ENCODE measurements at regions not wholly inside any gene's neighbourhood (a gene's known extent, or its start where the extent isn't known, plus 50 kb on each side); places are given as distances from the start of the nearest gene placed in this dataset.

- H3K27ac ChIP-seq (ENCODE audit: low read depth, low read length): no peak overlapping the region
Observed at GRCh38 chr4:138535316-138535715, 293.2 kb upstream of the SLC7A11 start.

GRCh38 chr4:138522366-138522765, 280.2 kb upstream of the SLC7A11 start:
- Histone ChIP-seq H3K27ac (ENCODE audit: low read depth, low read length) (no peak overlapping the region), H3K27me3 (ENCODE audit: insufficient read depth, low read length) (peaks cover 12% of the 10 kb centered on the region), H3K4me3 (ENCODE audit: low read depth, low read length) (no peak overlapping the region), H3K79me2 (ENCODE audit: control insufficient read depth, insufficient read depth, low read length, unreplicated experiment) (no peaks in the 10 kb centered on the region), H2AFZ (ENCODE audit: low read length, unreplicated experiment) (no peak overlapping the region), H3K36me3 (ENCODE audit: insufficient read depth, low read length) (no peaks in the 10 kb centered on the region), H3K4me1 (ENCODE audit: control insufficient read depth, insufficient read depth, low read length, unreplicated experiment) (no peaks in the 10 kb centered on the region)

More at GRCh38 chr4:138535316-138535715, 293.2 kb upstream of the SLC7A11 start:
- H3K4me1 ChIP-seq (ENCODE audit: control insufficient read depth, insufficient read depth, low read length, unreplicated experiment): no peaks in the 10 kb centered on the region
- H3K27me3 ChIP-seq (ENCODE audit: insufficient read depth, low read length): peaks cover 4% of the 10 kb centered on the region; the same call in 1 of the 2 replicates
- H3K79me2 ChIP-seq (ENCODE audit: control insufficient read depth, insufficient read depth, low read length, unreplicated experiment): no peaks in the 10 kb centered on the region
- H3K4me3 ChIP-seq (ENCODE audit: low read depth, low read length): no peak overlapping the region
- H2AFZ ChIP-seq (ENCODE audit: low read length, unreplicated experiment): no peak overlapping the region
- H3K36me3 ChIP-seq (ENCODE audit: insufficient read depth, low read length): no peaks in the 10 kb centered on the region

DNA sequence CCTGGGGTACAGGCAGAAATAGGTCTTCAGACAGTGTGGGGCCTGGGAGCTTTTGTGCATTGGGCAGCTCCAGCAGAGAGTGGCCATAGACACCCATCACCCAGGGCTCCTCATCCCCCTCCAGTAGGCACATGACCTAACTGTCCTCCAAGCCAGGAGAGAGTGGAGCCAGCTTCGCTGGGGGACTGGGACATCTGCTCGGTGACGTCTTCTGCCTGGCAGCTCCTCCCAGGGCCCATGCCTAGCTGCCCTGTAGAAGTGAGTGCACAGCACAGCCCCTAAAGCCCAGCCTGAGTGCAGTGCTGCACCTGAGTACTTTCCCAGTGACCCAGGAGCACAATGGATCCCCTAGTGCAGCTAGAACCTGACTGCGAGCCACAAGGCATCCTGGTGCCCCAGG, 279.7 kb upstream of the SLC7A11 start:
- H3K36me3 ChIP-seq (ENCODE audit: insufficient read depth, low read length): no peaks in the 10 kb centered on the region
- H2AFZ ChIP-seq (ENCODE audit: low read length, unreplicated experiment): no peak overlapping the region
- peaks cover 12% of the 10 kb centered on the region for H3K27me3 ChIP-seq (ENCODE audit: insufficient read depth, low read length)
- no peak overlapping the region for H3K4me3 ChIP-seq (ENCODE audit: low read depth, low read length)
- H3K79me2 ChIP-seq (ENCODE audit: control insufficient read depth, insufficient read depth, low read length, unreplicated experiment): no peaks in the 10 kb centered on the region
- H3K27ac ChIP-seq (ENCODE audit: low read depth, low read length): no peak overlapping the region
- H3K4me1 ChIP-seq (ENCODE audit: control insufficient read depth, insufficient read depth, low read length, unreplicated experiment): no peaks in the 10 kb centered on the region

DNA sequence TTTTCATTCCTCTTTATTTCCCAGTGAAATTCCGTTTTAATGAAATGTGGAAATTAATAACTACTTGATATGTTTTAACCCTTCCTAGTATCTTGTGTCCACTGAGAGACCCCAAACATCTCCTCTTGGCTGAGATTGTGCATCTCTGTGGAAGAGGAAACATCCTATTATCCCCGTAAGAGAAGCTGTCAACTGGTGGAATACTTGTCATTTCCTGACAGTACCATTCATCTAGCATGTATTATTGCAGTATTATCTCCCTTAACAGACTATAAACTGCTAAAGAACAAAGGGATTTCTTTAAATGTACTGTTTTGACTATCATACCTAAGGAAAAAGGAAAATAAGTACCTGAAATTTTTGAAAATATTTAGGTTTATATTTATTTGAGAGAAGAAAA, 277.3 kb upstream of the SLC7A11 start:
- no peak overlapping the region for H3K27ac ChIP-seq (ENCODE audit: low read depth, low read length)
- H3K36me3 ChIP-seq (ENCODE audit: insufficient read depth, low read length): no peaks in the 10 kb centered on the region
- H3K27me3 ChIP-seq (ENCODE audit: insufficient read depth, low read length): peaks cover 10% of the 10 kb centered on the region
- no peak overlapping the region for H2AFZ ChIP-seq (ENCODE audit: low read length, unreplicated experiment)
- H3K4me3 ChIP-seq (ENCODE audit: low read depth, low read length): no peak overlapping the region
- H3K4me1 ChIP-seq (ENCODE audit: control insufficient read depth, insufficient read depth, low read length, unreplicated experiment): no peaks in the 10 kb centered on the region
- no peaks in the 10 kb centered on the region for H3K79me2 ChIP-seq (ENCODE audit: control insufficient read depth, insufficient read depth, low read length, unreplicated experiment)

DNA sequence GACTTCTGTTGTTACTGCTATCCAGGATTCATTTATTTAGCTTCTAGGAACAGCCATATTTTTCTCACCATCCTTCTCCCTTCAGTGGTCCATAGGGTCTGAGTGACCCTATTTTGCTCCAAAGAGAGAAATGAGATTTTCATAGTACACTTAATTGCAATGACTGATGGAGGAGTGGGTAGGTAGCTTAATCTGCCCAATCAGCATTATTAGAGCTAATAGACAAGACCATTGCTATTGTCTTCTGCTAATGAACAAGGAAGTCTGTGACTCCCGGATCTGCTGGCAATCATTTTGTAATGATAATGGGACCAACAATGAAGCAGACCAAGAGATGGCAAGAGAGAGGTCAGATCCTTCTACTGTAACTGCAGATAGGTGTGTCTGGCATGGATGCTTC, 271.4 kb upstream of the SLC7A11 start:
- Histone ChIP-seq H3K4me1 (ENCODE audit: control insufficient read depth, insufficient read depth, low read length, unreplicated experiment) (no peaks in the 10 kb centered on the region), H3K27ac (ENCODE audit: low read depth, low read length) (no peak overlapping the region), H3K36me3 (ENCODE audit: insufficient read depth, low read length) (no peaks in the 10 kb centered on the region), H3K79me2 (ENCODE audit: control insufficient read depth, insufficient read depth, low read length, unreplicated experiment) (no peaks in the 10 kb centered on the region), H2AFZ (ENCODE audit: low read length, unreplicated experiment) (no peak overlapping the region), H3K27me3 (ENCODE audit: insufficient read depth, low read length) (no peaks in the 10 kb centered on the region), H3K4me3 (ENCODE audit: low read depth, low read length) (no peak overlapping the region)

DNA sequence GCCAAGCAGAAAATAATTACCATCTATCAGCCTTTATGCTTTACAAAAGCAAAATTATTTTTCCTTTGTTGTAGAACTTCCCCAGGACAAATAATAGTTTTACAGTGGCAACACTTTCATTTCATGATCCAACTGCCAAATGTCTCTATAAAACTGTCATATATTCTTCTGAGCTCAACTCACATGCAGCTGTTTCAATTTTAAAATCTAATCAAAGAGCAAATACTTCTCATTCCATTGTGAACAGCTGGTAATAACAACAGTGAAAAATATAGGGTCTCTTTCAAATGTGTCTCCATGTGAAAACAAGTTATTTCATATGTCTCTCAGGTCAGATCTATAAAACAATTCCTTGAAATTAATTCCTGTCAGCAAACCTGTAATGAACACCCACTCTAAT, 270.6 kb upstream of the SLC7A11 start:
- no peak overlapping the region for H2AFZ ChIP-seq (ENCODE audit: low read length, unreplicated experiment)
- no peaks in the 10 kb centered on the region for H3K79me2 ChIP-seq (ENCODE audit: control insufficient read depth, insufficient read depth, low read length, unreplicated experiment)
- no peaks in the 10 kb centered on the region for H3K36me3 ChIP-seq (ENCODE audit: insufficient read depth, low read length)
- no peak overlapping the region for H3K27ac ChIP-seq (ENCODE audit: low read depth, low read length)
- no peaks in the 10 kb centered on the region for H3K27me3 ChIP-seq (ENCODE audit: insufficient read depth, low read length)
- H3K4me1 ChIP-seq (ENCODE audit: control insufficient read depth, insufficient read depth, low read length, unreplicated experiment): peaks cover 3% of the 10 kb centered on the region
- no peak overlapping the region for H3K4me3 ChIP-seq (ENCODE audit: low read depth, low read length)

DNA sequence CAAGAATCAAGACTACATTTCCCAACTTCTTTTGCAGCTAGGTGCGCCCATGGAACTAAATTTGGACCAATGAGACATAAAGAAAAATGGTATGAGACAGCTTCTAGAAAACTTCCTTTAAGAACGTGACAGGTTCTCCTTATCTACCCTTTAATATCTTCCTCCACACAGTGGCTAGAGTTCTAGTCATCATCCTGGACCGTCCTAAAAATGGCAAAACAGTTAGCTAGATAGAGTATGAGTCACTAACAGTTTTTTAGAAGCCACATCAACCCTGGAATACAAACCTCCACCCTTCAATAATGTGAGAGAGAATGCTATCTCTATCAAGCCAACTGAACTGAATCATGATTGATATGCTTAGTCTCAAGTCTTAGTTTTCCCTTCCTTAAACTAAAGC, 267.9 kb upstream of the SLC7A11 start:
- Histone ChIP-seq H3K4me3 (ENCODE audit: low read depth, low read length) (no peak overlapping the region), H3K27ac (ENCODE audit: low read depth, low read length) (no peak overlapping the region), H3K4me1 (ENCODE audit: control insufficient read depth, insufficient read depth, low read length, unreplicated experiment) (peaks cover 6% of the 10 kb centered on the region), H3K36me3 (ENCODE audit: insufficient read depth, low read length) (no peaks in the 10 kb centered on the region), H3K79me2 (ENCODE audit: control insufficient read depth, insufficient read depth, low read length, unreplicated experiment) (no peaks in the 10 kb centered on the region), H3K27me3 (ENCODE audit: insufficient read depth, low read length) (no peaks in the 10 kb centered on the region), H2AFZ (ENCODE audit: low read length, unreplicated experiment) (no peak overlapping the region)

GRCh38 chr4:138509346-138509745, 267.2 kb upstream of the SLC7A11 start:
- H3K27ac ChIP-seq (ENCODE audit: low read depth, low read length): no peak overlapping the region
- H3K36me3 ChIP-seq (ENCODE audit: insufficient read depth, low read length): no peaks in the 10 kb centered on the region

GRCh38 chr4:138507522-138507921, 265.4 kb upstream of the SLC7A11 start:
- Histone ChIP-seq H3K4me1 (ENCODE audit: control insufficient read depth, insufficient read depth, low read length, unreplicated experiment) (peaks cover 6% of the 10 kb centered on the region), H3K27ac (ENCODE audit: low read depth, low read length) (no peak overlapping the region), H3K27me3 (ENCODE audit: insufficient read depth, low read length) (no peaks in the 10 kb centered on the region), H2AFZ (ENCODE audit: low read length, unreplicated experiment) (no peak overlapping the region), H3K79me2 (ENCODE audit: control insufficient read depth, insufficient read depth, low read length, unreplicated experiment) (no peaks in the 10 kb centered on the region), H3K36me3 (ENCODE audit: insufficient read depth, low read length) (no peaks in the 10 kb centered on the region), H3K4me3 (ENCODE audit: low read depth, low read length) (no peak overlapping the region)

More at GRCh38 chr4:138509346-138509745, 267.2 kb upstream of the SLC7A11 start:
- H3K4me1 ChIP-seq (ENCODE audit: control insufficient read depth, insufficient read depth, low read length, unreplicated experiment): peaks cover 6% of the 10 kb centered on the region
- H2AFZ ChIP-seq (ENCODE audit: low read length, unreplicated experiment): no peak overlapping the region
- H3K4me3 ChIP-seq (ENCODE audit: low read depth, low read length): no peak overlapping the region
- no peaks in the 10 kb centered on the region for H3K27me3 ChIP-seq (ENCODE audit: insufficient read depth, low read length)
- H3K79me2 ChIP-seq (ENCODE audit: control insufficient read depth, insufficient read depth, low read length, unreplicated experiment): no peaks in the 10 kb centered on the region

DNA sequence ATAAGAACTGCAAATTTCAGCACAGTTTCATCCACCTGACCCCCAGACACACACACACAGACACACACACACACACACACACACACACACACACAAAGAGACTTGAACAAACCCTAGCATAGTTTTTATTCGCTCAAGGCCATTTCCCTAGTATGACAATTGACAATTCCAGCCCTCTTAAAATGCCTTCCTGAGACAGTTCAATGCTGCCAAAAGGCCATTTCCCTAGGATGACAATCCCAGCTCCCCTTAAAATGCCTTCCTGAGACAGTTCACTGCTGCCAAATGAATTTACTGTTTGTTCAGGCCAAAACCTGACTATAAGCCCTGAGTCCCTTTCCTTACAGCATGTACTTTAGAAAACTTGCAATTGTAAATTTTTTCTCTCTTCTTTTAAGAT, 259.5 kb upstream of the SLC7A11 start:
- Histone ChIP-seq H3K4me1 (ENCODE audit: control insufficient read depth, insufficient read depth, low read length, unreplicated experiment) (no peaks in the 10 kb centered on the region), H3K27me3 (ENCODE audit: insufficient read depth, low read length) (peaks cover 3% of the 10 kb centered on the region; the same call in 1 of the 2 replicates)

GRCh38 chr4:138500869-138501268, 258.7 kb upstream of the SLC7A11 start:
- Histone ChIP-seq H2AFZ (ENCODE audit: low read length, unreplicated experiment) (no peak overlapping the region), H3K79me2 (ENCODE audit: control insufficient read depth, insufficient read depth, low read length, unreplicated experiment) (no peaks in the 10 kb centered on the region), H3K4me1 (ENCODE audit: control insufficient read depth, insufficient read depth, low read length, unreplicated experiment) (no peaks in the 10 kb centered on the region), H3K4me3 (ENCODE audit: low read depth, low read length) (no peak overlapping the region), H3K27me3 (ENCODE audit: insufficient read depth, low read length) (peaks cover 3% of the 10 kb centered on the region; the same call in 1 of the 2 replicates), H3K36me3 (ENCODE audit: insufficient read depth, low read length) (no peaks in the 10 kb centered on the region), H3K27ac (ENCODE audit: low read depth, low read length) (no peak overlapping the region)

More for the DNA sequence above, 259.5 kb upstream of the SLC7A11 start:
- Histone ChIP-seq H3K36me3 (ENCODE audit: insufficient read depth, low read length) (no peaks in the 10 kb centered on the region), H3K79me2 (ENCODE audit: control insufficient read depth, insufficient read depth, low read length, unreplicated experiment) (no peaks in the 10 kb centered on the region), H3K27ac (ENCODE audit: low read depth, low read length) (no peak overlapping the region), H3K4me3 (ENCODE audit: low read depth, low read length) (no peak overlapping the region), H2AFZ (ENCODE audit: low read length, unreplicated experiment) (no peak overlapping the region)
